Motor neuron (in vitro differentiated cells): ENCODE measurements at regions not wholly inside any gene's neighbourhood (a gene's known extent, or its start where the extent isn't known, plus 50 kb on each side); places are given as distances from the start of the nearest gene placed in this dataset.

Experiments
- ATAC-seq, 8 experiments: fragments of 200-7000 bp; cut with Tn5 transposase; replicated peaks in 6 of 8; 2 replicates each; pipeline ENCODE4 v1.8.0; 2021; ENCODE audit warnings: mild to moderate bottlenecking in 8 of 8, moderate library complexity in 8 of 8
- H3K27ac ChIP-seq, 2 donors: fragments of 250-450 bp; sonication (Bioruptor Pico); 2 replicates each; pipeline ENCODE4 v1.9.0; 2021; ENCODE audit warnings: antibody characterized with exemption in 2 of 2, mild to moderate bottlenecking in 2 of 2, moderate library complexity in 1 of 2
- H3K4me1 ChIP-seq, 2 donors: fragments of 250-450 bp; sonication (Bioruptor Pico); replicated peaks in 1 of 2; 2 replicates each; pipeline ENCODE4 v1.6.1; 2021; ENCODE audit warnings: antibody characterized with exemption in 2 of 2, mild to moderate bottlenecking in 2 of 2, moderate library complexity in 1 of 2
- H3K4me3 ChIP-seq, 5 donors: fragments of 250-450 bp; sonication (Bioruptor Pico); 2 replicates each; pipeline ENCODE4 v1.9.0; 2021; ENCODE audit warnings: antibody characterized with exemption in 5 of 5, mild to moderate bottlenecking in 5 of 5, moderate library complexity in 4 of 5
- WGBS, 10 experiments: fragments of 450-650 bp; shearing (Covaris generic); methylation state at CpG; one replicate each; pipeline ENCODE4 v1.0.0; 2022; 5-methylcytosine and 5-hydroxymethylcytosine counted together
- in situ Hi-C, 9 experiments: fragments of 400-800 bp; cut with MboI; loops; one replicate each; pipeline ENCODE4 v1.15.0; 2021; ENCODE audit warnings: low sequenced_read_pairs in 9 of 9, low pct_unique_long_range_greater_than_20kb in 2 of 9; ENCODE audit not compliant: unreplicated experiment in 9 of 9

DNA sequence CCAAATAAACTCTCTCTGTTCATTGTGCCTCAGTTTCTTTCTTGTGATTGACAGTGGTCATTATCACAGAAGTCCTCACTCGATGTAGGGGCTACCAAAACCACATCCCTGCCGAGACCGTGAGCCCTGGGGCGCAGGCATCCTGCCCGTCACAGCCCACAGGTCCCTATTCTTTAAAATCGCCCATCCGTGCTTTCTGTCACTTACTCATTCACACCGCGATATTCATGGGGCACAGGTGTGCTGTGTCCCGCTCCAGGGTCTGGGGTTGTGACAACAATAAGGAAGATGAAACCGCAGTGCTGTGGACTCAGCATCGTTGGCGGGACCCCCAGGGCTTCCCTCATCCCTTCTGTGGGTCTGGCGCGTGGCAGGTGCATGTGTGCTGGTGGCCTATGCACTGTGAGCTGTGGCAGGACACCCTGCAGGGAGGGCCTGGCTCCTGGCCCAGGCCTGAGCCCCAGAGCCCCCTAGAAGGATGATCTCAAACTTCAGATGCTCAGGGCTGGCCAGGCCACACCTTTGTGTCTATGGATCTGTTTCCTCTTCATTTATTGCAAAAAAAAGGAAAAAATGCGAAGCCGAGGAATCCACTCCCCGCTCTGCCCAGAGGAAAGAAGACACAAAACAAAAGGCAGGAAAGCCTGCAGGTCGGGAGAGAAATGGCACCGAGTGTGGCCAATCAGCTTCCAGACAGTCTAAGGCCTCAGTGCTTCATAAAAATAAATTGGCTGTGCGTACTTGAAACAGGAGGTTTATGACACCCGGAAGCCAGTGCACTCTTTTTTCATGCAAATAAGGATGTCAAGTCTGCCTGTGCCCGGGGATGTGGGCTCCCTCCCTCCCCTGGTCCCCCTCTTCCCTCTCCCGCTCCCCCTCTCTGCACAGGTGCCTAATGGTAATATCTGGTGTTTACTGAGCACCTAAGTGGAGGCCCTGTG, 109.5 kb upstream of the ADRA2C start:
- in situ Hi-C loops: no loop called here
- 0 to 100% (median 55%) methylated on average over 1 to 12 of the region's 24 CpGs; no CpG with 5 or more reads in 2 of the 10 experiments for WGBS, 10 experiments

DNA sequence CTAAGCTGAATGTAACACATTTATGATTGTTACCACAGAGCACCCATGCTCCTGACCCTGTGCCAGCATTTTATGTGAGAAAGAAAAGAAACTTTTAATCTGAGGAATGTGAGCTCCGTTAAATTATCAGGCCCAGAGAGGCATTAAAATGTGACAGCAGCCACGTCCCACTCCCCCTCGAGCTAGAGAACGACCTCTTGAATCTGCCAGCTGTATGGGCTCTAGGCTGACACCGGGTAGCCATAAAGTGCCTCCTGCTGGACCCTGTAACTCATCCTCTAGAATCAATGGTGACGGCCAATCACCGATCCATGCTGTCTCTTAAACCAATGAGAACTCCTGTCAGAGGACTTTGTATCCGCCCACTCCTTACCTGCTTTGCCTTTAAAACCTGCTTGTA, 110.2 kb upstream of the ADRA2C start:
- in situ Hi-C loops: no loop called here
- ATAC-seq: no peak
- H3K27ac ChIP-seq: no peak overlapping the region
- H3K4me3 ChIP-seq: no peak overlapping the region
- WGBS, 10 experiments: 18 to 81% (median 53%) methylated on average over 2 to 6 of the region's 8 CpGs; no CpG with 5 or more reads in 4 of the 10 experiments
- peaks cover 28 to 31% of the 10 kb centered on the region in 2 donors for H3K4me1 ChIP-seq

More for the DNA sequence above, 109.5 kb upstream of the ADRA2C start:
- Histone ChIP-seq H3K27ac (no peak overlapping the region), H3K4me1 (peaks cover 28 to 38% of the 10 kb centered on the region in 2 donors), H3K4me3 (no peak overlapping the region)
- peak in 3 of 8 experiments; percentile 20 to 43 (median 23) for ATAC-seq

GRCh38 chr4:3655485-3655884, 110.7 kb upstream of the ADRA2C start:
- 0 to 83% methylated on average over 1 to 4 of the region's 9 CpGs; no CpG with 5 or more reads in 8 of the 10 experiments for WGBS, 10 experiments
- peaks cover 26 to 27% of the 10 kb centered on the region in 2 donors for H3K4me1 ChIP-seq
- H3K4me3 ChIP-seq: no peak overlapping the region
- H3K27ac ChIP-seq: no peak overlapping the region
- in situ Hi-C loops: no loop called here
- ATAC-seq: no peak

DNA sequence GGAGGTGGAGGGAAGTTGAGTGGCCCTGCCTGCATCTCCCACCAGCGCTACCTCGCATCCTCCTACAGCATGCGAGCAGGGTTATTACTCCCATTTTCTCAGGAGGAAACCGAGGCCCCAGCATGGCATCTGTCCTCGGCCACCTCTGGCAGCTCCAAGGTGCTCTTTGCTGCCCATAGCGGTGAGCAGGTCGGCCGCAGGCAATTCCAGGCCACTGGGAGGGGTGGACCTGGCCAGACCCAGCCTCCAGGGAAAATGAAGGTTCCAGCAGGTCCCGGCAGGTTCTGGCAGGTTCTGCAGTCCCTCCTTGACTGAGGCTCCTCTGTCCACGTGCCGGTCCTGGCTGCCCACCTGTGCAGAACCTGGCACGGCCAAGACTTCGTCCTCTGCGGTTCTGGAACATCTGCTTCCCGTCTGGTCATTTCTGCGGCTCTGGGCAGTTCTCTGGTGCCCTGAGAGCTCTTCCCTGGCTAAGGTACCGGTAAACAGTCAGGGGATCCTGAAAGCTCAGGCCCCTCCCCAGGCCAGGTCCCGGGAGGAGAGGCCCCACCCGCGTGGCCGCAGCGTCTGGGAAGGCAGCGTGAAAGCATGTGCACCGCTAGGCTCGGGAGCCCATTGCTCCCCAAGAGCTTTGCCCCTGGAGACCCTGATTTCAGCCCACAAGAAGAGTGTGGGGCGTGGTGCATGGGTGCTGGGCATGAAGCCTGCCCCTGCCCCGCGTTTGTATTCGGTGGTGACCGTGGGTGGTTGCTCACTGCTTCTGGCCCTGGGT, 112.0 kb upstream of the ADRA2C start:
- ATAC-seq: no peak
- H3K4me1 ChIP-seq: peaks cover 19 to 22% of the 10 kb centered on the region in 2 donors
- no peak overlapping the region for H3K27ac ChIP-seq
- WGBS, 10 experiments: 65 to 100% (median 95%) methylated on average over 1 to 10 of the region's 30 CpGs; no CpG with 5 or more reads in 5 of the 10 experiments
- in situ Hi-C loops: no loop called here
- H3K4me3 ChIP-seq: no peak overlapping the region

- WGBS, 10 experiments: 60 to 100% (median 85%) methylated on average over 1 to 9 of the region's 14 CpGs; no CpG with 5 or more reads in 4 of the 10 experiments
- Histone ChIP-seq H3K27ac (no peak overlapping the region), H3K4me1 (peaks cover 18 to 20% of the 10 kb centered on the region in 2 donors), H3K4me3 (no peak overlapping the region)
- in situ Hi-C loops: no loop called here
- ATAC-seq: no peak
Measured at GRCh38 chr4:3652586-3652985, 113.6 kb upstream of the ADRA2C start.

GRCh38 chr4:3651267-3651845, 114.8 kb upstream of the ADRA2C start:
- Histone ChIP-seq H3K27ac (no peak overlapping the region), H3K4me3 (no peak overlapping the region), H3K4me1 (peaks cover 7% of the 10 kb centered on the region in 2 donors)
- WGBS, 10 experiments: 60 to 100% (median 88%) methylated on average over 1 to 9 of the region's 16 CpGs; no CpG with 5 or more reads in 2 of the 10 experiments
- no peak for ATAC-seq
- in situ Hi-C loops: no loop called here

DNA sequence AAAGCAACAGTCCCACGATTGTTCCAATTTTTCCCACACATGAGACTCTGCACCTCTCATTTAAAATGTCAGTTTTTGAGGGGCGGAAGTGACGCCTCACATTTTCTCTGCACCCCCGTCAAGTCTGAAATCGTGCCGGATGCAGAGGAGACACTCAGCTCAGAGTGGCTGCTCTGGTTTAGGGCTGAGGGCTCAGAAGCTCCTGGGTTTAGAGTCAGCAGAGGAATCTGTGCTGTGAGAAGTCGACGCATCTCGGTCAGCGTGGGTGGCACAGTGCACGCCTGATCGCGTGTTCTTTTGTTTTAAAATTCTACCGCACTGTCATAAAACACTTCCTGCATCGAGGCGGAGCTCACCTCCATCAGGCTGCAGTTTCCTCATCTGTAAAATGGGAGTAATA, 116.7 kb upstream of the ADRA2C start:
- Histone ChIP-seq H3K4me1 (peaks cover 0 to 3% of the 10 kb centered on the region in 2 donors), H3K4me3 (no peak overlapping the region), H3K27ac (no peak overlapping the region)
- ATAC-seq: no peak
- 20 to 100% (median 83%) methylated on average over 1 to 14 of the region's 16 CpGs; no CpG with 5 or more reads in 2 of the 10 experiments for WGBS, 10 experiments
- in situ Hi-C loops: no loop called here

DNA sequence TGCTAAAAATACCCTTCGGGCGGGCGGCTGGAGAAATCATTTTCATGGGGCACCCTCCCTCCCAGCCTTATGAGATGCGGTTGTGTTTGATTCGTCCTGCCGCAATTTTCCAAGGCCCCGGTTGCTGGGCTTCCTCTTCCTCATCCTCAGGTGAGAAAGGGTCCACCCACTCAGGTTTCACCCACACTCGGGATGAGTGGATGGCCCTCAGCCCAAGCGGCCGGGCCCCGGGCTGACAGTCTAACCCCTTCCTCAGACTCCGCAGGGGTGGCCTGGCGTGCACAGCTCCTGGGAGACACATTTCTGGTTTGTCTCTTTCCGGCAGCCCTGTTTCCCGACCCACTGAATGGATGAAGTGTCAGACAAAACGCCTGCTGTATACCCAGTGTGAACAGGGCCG, 116.5 kb upstream of the LRPAP1 start:
- no peak for ATAC-seq
- in situ Hi-C loops: no loop called here
- no peak overlapping the region for H3K27ac ChIP-seq
- no peak overlapping the region for H3K4me3 ChIP-seq
- H3K4me1 ChIP-seq: peaks cover 0 to 3% of the 10 kb centered on the region in 2 donors
- 70 to 98% (median 91%) methylated on average over 2 to 10 of the region's 17 CpGs; no CpG with 5 or more reads in 4 of the 10 experiments for WGBS, 10 experiments

DNA sequence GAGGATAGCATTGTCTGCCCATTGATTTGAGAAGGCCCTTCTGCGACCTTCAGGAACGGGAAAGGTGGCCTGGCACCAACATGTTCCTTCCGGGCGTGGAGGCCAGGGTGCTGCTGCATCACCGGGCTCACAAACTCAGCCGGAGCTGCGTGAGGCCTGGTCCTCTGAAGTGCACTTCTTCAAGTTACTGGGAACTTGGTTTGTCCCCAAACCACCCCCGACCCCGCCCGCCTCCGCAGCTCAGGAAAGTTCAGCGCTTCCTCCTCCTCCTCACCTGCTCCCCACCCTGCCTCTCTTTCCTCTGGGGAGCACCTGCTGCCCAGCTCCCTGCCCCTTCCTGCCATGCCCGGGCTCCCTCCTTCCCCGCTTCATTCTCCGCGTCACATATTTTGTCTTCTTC, 116.0 kb upstream of the LRPAP1 start:
- no peak for ATAC-seq
- Histone ChIP-seq H3K4me3 (no peak overlapping the region), H3K27ac (no peak overlapping the region), H3K4me1 (peaks cover 0 to 3% of the 10 kb centered on the region in 2 donors)
- in situ Hi-C loops: no loop called here
- WGBS, 10 experiments: 80 to 83% (median 80%) methylated on average over 1 to 5 of the region's 16 CpGs; no CpG with 5 or more reads in 7 of the 10 experiments

- no peak for ATAC-seq
- no peak overlapping the region for H3K27ac ChIP-seq
- WGBS, 10 experiments: 43 to 93% (median 86%) methylated on average over 1 to 11 of the region's 12 CpGs; no CpG with 5 or more reads in 1 of the 10 experiments
- peaks cover 0 to 3% of the 10 kb centered on the region in 2 donors for H3K4me1 ChIP-seq
- in situ Hi-C loops: no loop called here
- no peak overlapping the region for H3K4me3 ChIP-seq
Measured at GRCh38 chr4:3647421-3647820, 115.2 kb upstream of the LRPAP1 start.

DNA sequence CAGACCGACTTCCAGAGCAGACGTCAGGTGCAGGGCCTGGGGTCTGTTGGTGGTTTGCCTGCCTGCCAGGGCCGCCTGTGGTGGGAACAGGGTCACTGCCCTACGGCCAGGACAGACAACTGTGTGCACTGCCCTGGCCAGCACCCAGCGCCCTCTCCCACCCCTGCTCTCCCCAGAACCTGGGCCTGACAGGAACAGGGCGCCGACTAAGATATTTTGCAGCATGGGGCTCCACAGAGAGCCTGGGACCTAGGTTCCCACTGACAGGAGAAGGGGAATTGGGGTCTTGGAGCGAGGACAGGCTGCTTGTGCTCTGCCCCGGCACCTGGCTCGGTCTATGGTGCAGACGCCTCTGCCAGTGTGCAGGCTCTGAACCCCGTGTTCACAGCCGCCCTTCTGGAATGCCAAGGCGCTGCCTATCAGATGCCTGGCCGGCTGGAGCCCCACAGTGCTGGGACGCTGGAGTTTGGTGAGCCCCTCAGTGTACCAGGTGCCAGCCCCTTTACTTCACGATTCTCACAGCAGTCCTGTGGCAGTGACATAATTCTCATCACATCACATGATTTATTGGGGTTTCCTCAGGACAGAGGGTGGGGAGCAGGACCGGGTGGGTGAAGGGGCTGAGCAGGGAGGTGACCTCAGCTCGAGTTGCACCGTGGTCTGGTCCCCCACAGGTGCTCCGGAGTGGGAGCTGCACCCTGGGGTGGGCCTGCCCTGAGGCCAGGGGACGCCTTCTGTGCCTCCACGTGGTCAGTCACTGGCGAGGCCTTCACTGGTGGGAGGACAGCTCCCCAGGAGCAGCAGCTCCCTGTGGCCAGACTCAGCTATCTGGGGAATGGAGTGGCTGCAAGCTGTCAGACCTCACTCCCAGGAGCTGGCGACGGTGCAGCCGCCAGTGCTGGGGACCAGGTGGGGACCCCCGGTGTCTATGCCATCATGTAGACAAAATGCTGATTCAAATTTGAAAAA, 113.8 kb upstream of the LRPAP1 start:
- Histone ChIP-seq H3K27ac (no peak overlapping the region), H3K4me3 (no peak overlapping the region), H3K4me1 (peaks cover 0 to under 1% of the 10 kb centered on the region in 2 donors)
- ATAC-seq: peak; percentile 18 to 57 (median 38)
- 50 to 88% (median 83%) methylated on average over 1 to 9 of the region's 28 CpGs; no CpG with 5 or more reads in 5 of the 10 experiments for WGBS, 10 experiments
- in situ Hi-C loops: no loop called here
